AG08396 (cell line): ENCODE measurements at regions not wholly inside any gene's neighbourhood (a gene's known extent, or its start where the extent isn't known, plus 50 kb on each side); places are given as distances from the start of the nearest gene placed in this dataset.
"Not testable (repeated sequence)": the region's sequence is repeated elsewhere in the genome, so short reads cannot be mapped to it uniquely, and the experiment has no call there.

Experiments used
- DNase-seq: peaks from one replicate; pipeline ENCODE4 v3.0.0; 2012; ENCODE audit warnings: low spot score, mixed read lengths

DNA sequence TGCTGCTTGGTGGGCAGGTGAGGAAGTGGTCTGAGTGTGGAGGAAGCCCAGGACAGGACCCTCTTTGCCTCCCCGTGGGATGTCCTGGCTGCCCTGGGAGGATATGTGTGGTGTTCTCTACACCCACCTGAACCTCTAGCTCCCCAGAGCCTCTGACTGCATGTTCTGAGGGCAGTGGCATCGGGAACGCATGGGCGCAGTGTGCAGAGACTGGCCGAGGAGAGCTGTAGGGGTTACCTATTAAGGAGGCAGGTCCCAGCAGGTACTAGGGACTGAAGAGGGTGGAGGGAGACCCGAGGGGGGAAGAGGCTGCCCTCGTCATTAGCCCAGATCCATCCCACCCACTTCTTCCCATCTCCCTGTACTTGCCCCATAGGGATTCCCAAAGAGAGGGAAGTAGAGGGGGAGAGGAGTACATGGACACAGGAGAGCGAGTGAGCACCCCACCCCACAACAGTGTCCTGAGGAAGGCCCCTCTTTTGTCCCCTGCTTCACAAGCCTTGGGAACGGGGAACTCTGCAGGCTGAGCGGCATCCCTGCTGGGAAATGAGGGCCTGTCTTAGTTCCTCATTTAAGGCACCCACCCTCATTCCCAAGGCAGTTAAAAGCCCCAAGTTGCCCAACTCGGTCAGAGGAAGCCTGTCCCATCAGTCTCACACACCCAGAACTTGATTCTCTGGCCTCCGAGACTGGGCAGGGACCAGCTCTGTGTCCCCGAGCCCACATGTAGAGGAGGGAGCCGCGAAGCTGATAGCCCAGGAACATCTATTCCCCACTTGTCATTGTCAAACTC, 208.5 kb upstream of the PLGLB2 start:
- not testable (repeated sequence) for DNase-seq

DNA sequence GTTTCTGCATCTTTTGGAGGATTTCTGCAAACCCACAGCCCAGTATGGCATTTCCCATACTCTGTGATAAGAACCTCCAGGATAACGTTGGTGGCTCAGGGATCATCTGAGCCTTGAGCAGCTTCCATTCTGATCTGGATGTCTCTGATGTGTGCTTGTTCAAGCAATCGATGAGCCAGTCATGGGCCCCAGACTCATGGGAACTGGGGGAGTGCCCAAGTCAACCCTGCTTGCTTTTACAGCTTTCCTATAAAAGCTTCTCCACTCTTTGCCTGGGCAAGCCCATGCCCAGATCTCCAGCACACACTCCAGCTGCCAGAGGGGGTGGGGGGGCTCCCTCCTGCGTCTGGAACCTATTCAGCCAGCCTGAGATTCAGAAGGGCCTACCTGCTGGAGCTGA, 207.6 kb upstream of the PLGLB2 start:
- DNase-seq, result not testable (repeated sequence)

DNA sequence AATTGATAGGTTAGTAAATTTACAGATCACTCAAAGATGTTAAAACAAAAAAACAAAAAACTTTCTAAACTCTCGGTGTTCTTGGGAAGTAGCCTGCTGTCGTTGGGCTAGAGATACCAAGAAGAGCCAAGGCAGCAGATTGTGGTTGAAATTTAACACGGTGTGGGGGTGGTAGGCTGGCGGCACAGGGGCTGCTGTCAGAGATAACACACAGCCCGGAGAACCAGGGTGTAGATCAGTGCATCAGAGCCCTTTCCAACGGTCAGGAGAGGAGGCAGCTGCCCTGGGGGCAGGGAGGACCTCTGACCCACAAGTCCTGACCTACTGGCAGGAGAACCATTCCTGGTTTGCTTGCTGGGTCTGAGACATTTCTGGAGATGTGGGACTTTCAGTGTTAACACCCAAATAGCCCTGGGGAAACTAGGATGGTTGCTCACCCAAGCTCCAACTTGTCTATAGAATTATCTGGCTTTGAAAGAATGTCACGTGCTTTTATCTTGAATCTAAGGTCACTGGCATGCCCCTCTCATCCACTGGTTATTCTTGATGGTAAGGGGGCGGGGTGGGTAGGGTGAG, 205.2 kb upstream of the PLGLB2 start:
- not testable (repeated sequence) for DNase-seq

DNA sequence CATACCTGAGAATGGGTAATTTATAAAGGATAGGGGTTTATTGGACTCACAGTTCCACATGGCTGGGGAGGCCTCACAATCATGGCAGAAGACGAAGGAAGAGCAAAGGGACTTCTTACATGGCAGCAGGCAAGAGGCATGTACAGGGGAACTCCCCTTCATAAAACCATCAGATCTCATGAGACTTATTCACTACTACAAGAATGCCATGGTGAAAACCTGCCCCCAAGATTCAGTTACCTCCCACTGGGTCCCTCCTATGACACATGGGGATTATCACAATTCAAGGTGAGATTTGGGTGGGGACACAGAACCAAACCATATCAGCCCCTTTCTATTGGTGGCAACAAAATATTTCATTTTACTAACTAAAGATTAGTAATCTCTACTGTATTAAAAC, 204.1 kb upstream of the PLGLB2 start:
- DNase-seq, result not testable (repeated sequence)

DNA sequence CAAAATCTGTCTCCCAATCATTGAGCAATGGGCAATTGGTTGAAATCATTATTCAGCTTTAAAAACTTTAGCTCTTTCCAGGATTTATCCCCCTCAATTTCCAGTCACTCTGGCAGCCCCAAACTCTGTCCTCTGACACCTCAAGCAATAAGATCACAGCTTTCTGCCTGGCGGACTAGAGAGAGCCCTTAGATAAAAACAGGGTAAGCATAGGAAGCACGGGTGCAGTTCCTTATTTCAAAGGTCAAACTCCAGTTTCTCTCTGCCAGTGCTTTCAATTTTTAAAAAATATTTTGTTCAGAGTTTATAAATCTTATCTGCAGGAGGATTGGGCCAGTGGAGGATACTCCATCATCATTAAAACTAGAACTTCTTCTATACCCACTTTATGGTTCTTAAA, 200.8 kb upstream of the PLGLB2 start:
- DNase-seq, result not testable (repeated sequence)

DNA sequence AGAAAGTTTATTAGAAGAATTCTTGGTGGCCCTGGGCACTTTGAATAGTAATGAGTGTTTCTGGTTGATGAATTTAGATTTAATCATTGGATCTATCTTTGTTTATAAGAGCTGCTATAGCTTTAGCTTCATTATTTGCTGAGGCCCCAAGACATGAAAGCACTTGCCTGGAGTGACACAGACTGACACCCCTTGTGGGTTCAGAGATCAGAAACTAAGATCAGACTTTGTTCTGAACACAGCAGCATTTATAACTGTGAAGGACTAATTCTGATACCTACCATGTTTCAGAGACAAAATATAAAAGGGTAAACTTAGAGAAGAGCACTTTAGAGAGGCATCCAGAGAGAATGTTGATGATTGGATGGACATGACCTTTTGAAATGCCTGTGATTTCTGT, 199.9 kb upstream of the PLGLB2 start:
- not testable (repeated sequence) for DNase-seq

DNA sequence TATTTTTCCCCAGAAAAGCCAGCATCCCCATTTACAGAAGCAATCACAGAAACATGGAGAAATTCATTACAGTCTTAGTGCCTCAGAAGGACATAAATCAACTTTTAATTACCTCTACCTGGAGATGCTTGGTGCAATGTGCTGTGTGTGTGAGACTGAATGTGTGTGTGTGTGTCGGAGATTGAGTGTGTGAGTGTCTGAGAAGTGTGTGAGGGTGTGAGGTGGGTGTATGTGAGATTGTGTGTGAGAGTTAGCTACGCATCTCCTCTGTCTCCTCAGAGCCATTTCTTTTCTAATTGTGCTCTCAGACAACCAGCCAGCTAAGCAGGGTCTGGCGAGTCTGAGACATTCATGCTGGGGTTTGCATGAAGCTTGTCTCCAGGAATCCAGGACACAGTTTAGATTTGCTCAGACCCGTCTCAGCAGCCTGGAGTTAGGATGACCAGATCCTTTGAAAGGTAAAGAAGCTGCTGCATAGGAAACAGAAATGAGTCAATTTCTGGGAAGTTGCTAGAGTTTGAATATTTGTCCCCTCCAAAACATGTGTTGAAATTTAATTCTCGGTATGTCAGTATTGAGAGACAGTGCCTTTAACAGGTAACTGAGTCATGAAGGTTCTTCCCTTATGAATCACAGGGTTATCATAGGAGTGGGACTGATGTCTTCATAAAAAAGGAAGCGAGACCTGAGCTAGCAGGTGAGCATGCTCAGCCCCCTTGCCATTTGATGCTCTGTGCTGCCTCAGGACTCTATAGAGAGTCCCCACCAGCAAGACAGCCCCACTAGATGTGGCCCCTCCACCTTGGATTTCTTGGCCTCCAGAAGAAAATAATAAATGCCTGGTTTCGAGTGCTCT, 199.0 kb upstream of the PLGLB2 start:
- DNase-seq, result not testable (repeated sequence)

DNA sequence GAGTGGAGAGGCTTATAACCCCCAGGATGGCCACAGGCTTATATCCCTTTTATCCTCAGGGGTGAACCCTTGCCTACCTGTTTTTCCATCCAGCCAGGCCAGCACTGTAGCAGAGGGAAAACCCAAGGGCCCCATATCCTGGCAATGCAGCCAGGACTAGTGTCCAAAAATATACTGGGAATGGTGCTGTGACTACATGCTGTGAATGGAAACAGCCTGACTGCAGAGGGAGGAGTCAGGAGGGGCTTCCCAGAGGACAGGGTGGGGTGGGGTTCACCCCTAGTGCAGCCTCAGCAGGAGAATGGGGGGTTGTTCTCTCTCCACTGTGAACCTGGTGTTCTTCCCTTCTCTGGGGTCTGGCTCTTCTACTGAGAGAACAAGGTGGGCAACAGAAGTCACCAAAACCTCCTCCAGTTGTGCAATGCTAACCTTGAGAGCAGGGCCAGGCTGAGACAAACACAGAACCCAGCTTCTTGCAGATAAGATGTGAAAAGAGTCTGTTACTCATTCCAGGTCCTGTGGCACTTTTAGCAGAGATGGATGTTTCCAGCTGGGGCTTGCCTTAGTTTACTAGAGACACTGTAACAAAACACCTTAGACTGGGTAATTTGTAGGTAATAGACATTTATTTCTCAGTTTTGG, 198.2 kb upstream of the PLGLB2 start:
- not testable (repeated sequence) for DNase-seq

DNA sequence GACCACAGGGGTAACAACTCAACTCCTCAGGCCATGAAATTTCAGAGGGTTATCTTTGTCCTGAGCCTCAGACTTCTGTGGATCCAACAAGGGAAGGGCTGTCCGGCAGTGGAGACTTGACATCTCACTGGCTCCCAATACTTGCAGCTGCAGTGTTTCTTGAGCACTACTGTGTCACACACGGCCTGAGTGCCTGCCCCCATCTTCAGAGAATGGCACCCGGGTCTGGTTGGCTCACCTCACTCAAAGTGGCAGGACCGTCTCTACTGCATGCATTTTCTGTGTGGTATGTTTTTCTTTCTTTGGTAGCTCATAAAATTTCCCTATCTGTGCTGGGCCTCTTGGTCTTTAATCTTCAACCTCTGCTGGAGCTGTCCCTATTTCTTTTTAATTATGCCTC, 193.2 kb upstream of the PLGLB2 start:
- not testable (repeated sequence) for DNase-seq

DNA sequence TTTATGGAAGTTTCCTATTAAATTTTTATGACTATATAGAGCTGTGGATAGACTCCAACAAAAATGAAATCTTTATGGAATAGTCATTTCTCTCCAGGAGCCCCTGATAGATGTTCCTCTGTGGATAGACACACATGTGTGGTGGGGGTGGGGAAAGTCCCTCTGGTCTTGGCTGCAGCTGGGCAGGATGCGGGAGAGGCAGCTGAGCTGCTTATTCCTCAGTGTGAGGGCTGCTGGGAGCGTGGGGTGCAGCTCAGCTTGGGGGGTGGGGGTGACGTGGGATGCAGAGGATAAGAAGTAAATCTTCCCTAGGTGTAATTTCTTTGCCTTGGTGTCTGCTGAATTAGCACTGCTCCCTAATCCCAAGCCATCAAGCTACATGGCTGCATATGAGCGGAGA, 192.8 kb upstream of the PLGLB2 start:
- DNase-seq, result not testable (repeated sequence)

DNA sequence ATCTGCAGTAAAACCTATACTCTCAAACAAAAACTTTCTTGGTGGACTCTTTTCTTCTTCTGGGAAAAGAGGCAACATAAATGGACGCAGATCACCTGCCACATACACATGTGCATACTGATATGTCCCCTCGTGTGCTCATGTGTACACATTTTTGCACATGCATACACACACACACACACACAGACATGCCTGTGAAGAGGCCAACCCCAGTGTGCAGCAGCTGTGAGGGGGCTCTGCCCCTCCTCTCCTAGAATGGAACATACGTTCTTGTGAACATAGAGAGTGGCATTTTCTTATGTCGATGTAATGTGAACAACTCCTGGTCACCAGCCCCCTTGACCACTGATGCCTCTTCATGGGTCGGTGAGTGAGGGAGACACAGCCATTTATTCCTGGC, 188.9 kb upstream of the PLGLB2 start:
- not testable (repeated sequence) for DNase-seq

DNA sequence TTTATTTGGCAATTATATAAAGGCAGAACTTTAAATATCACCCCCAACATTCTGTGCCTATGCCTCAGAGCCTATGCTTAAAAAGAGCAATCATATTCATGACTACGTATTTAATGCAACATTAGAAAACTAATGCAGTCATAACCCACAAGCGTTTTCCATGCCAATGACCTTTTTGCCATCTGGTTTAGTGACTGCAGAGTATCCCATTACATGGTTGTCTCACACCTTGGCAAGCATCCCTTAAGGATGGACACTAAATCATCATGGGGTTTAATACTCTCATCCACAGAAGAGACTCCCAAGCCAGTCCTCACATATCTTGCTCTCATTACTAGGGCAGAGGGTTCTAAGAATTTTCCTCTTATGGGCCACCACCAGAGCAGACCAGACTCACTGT, 188.2 kb upstream of the PLGLB2 start:
- not testable (repeated sequence) for DNase-seq

DNA sequence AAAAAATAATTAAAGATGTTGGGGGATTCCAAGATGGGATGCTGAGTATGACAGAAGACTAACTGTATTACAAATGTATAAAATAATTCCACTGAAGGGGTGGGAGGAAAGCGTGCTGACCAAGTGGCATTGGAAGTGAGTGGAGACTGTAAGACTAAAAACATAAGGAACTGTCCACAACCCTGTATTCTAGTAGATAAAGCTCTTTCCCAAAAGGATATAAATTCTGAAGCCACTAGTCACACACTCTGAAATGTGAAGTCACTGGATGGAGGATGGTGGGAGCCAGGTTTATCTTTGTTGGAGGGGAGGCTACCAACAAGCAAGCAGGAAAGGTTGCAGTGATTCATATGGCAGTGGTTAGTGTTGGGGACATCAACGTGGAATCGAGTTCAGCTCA, 182.8 kb upstream of the PLGLB2 start:
- DNase-seq, result peak; percentile 2

DNA sequence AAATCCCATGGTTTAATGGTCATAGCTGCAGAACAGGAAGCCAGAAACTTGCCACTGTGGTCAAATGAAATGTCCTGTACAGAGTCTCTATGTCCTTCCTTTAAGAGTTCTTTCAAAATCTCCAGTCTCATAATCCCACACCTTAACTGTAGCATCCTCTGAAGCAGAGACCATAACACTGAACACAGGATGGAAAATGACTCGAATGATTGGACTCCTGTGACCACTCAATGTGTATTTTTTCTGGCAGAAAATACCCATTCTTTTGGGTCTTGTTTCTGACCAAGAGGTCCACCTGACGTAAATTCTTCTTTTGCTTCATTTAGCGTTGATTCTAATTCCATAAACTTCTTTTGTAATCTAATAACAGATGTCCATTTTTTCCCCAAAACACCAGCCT, 181.4 kb upstream of the PLGLB2 start:
- not testable (repeated sequence) for DNase-seq

DNA sequence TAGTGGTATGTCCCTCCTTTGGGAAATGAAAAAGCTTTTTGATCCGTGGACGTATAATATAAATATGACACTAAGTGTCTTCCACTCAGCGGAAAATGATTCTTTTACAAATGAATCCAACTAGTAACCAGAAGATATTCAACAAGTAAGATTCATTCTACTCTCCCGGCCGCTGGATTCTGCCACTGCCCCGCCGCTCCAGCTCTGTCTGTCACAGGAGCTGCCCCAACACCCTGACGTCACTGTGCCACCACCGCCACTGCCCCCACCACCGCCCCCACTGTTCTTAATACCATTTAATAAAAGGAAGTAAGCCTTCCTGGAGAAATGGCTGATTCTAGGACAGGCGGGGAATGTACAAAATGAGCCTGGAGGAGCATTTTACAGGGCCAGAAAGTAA, 180.8 kb upstream of the PLGLB2 start:
- DNase-seq, result not testable (repeated sequence)

DNA sequence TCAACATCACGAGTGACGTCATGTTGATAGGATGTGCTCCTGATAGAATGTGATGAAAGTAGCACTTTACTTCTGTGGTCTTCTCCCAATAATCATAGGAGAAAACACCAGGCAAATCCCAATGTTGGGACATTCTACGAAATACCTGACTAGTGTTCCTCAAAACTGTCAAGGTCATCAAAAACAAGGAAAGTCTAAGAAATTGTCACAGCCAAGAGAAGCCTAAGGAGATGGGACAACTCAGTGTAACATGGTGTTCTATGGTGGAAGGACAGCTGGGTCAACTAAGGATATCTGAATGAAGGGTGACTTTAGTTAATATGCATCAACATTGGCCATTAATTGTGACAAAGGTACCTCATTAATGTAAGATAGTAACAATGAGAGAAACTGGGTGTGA, 180.0 kb upstream of the PLGLB2 start:
- DNase-seq, result not testable (repeated sequence)

DNA sequence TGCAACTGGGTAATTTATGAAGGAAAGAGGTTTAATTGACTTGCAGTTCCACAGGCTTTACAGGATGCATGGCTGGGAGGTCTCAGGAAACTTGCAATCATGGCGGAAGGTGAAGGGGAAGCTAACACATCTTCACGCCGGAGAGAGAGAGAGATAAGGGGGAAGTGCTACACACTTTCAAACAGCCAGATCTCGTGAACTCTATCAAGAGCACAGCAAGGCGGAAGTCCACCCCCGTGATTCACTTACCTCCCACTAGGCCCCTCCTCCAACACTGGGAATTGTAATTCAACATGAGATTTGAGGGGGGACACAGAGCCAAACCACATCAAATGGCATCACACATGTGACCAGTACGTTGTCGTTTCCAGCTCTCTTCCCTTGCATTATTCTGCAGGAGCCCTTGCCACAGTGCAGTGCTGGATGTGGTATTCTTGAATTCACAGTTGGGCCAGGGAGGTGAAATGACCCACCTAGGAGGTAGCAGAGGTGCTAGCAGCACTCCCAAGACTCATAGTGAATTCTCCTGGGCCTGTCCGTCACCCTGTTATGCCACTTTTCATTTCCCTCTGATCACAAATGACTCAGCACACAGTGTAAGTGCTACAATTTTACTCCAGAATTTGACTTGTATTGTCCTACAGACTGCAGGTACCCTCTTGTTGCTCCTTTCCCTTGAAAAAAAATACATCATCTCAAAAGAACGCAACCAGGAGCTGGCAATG, 179.2 kb upstream of the PLGLB2 start:
- not testable (repeated sequence) for DNase-seq

DNA sequence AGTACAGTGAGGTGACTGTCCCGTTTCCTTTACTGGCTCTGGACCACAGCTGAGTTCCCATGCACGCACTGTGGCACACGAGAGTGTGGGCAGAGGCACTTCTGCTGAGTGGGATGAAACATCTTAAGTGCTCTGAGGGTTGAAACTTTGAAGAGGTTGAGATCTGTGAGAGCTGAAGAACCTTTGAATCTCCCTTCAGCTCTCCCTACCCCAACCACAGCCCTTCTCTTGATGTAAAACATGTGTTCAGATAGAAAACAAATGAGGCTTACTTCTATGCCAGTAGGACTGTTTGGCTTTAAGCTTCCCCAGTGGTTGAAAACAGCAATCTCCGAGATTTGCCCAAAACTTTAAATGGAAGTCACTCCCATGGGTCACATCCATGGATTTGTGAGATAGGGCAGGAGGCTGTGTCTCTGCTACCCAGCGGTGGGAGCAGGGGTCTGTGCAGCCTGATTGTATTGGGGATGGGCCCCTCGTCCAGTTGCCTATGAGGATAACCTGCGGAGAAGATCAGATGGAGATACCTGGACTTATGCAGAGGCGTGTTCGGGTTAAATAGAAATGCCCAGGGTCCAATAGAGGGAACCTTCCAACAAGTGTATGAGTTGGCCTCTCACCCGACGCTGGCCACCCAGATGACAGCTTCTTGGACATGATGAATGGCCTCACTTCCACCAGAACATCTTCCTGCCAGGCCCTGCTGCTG, 178.0 kb upstream of the PLGLB2 start:
- not testable (repeated sequence) for DNase-seq

DNA sequence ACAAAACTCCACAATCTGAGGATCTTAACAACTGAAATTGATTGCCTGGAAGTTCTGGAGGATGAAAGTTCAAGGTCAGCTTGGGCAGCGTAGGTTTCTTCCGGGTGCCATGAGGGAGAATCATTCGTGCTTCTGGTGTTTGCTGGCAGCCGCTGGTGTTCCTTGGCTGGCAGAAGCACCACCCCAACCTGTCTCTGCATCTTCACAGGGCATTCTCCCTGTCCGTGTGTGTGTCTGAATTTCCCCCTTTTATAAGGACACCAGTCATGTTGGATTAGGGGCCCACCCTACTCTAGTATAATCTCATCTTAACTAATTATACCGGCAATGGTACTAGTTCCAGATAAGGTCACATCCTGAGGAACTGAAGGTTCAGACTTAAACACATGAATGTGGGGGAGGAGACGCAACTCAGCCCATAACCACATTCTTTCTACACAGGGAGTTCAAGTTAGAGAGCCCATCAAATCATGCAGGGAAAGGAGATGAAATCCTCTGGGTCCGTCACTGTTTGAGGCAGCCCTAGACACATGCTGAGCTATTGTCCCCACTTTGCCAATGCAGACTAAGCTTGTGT, 175.9 kb upstream of the PLGLB2 start:
- not testable (repeated sequence) for DNase-seq

DNA sequence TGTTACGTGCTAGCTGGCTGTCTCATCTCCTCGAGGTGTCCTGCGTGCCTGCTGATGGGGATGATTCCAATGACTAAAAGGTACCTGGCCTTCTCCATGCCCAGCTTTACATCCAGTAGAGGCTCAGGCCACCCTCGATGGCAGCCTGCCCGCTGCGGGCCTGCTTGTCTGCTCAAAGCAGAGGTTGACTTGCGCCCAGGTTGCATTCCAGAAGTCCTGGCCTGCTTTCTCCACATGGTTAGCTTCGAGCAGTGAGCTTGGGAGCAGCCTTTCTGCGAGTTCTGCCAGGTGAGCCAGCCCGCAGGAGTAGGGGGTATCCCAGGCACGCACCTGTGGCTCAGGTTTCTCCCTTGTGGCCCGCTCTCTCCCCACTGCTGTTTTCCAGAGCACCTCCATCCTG, 175.0 kb upstream of the PLGLB2 start:
- not testable (repeated sequence) for DNase-seq
